Psoas muscle (tissue), 7 donors: ENCODE measurements at regions not wholly inside any gene's neighbourhood (a gene's known extent, or its start where the extent isn't known, plus 50 kb on each side); places are given as distances from the start of the nearest gene placed in this dataset.

Experiments used
- ATAC-seq, 4 donors: fragments of 200-7000 bp; cut with Tn5 transposase; one replicate each; pipeline ENCODE4 v1.9.1; 2020; ENCODE audit warnings: moderate library complexity in 3 of 4, mild to moderate bottlenecking in 2 of 4
- DNase-seq, 2 donors: peaks; one replicate each; pipeline ENCODE4 v3.0.0-alpha.2; 2020
- H3K27ac ChIP-seq: fragments of 200-600 bp; one replicate; pipeline ENCODE4 v1.8.0; 2022
- H3K27me3 ChIP-seq, 3 donors: fragments of 200-600 bp in 1 of 3; one replicate each; pipeline versions ENCODE4 v1.6.1 to v1.8.0; 2013 to 2022; ENCODE audit warnings: low read length in 2 of 3, mild to moderate bottlenecking in 2 of 3, moderate library complexity in 1 of 3; ENCODE audit not compliant: insufficient read depth in 3 of 3
- H3K36me3 ChIP-seq, 2 donors: fragments of 200-600 bp in 1 of 2; one replicate each; pipeline versions ENCODE4 v1.6.1 to v1.8.0; 2013 to 2022; ENCODE audit warnings: low read depth in 1 of 2, mild to moderate bottlenecking in 1 of 2, moderate library complexity in 1 of 2; ENCODE audit not compliant: insufficient read depth in 1 of 2
- H3K4me1 ChIP-seq: fragments of 200-600 bp; one replicate; pipeline ENCODE4 v1.8.0; 2022
- H3K4me3 ChIP-seq: fragments of 200-600 bp; one replicate; pipeline ENCODE4 v1.8.0; 2022; ENCODE audit warnings: mild to moderate bottlenecking
- H3K9me3 ChIP-seq: fragments of 200-600 bp; one replicate; pipeline ENCODE4 v1.8.0; 2022
- CTCF ChIP-seq: fragments of 200-600 bp; IDR thresholded peaks from one replicate; pipeline ENCODE4 v1.8.0; 2022; ENCODE audit warnings: antibody characterized with exemption
- WGBS, 3 donors: extraction: QIAGEN DNeasy Blood & Tissue Kit; methylation state at CpG; one replicate each; pipeline versions ENCODE4 v1.1.6 to v1.1.7; 2013; 5-methylcytosine and 5-hydroxymethylcytosine counted together
- intact Hi-C, 2 donors: fragments of 100-400 bp; cut with DNase I; formaldehyde crosslinking; loops; one replicate each; pipeline versions ENCODE4 v1.11.0 to v1.14.2; 2022
- donor health status: healthy with polysubstance abuse.
- donor health status: DM: no; HTN: no; CAD: no; lungs with moderate emphysema.
- donor health status: Bipolar disorder and iron deficiency.
- donor health status: healthy.
- donor health status: DM: yes; HTN: yes; CAD: no.
- donor health status: DM: no; HTN: no; CAD: no.
- donor health status: DM: yes; HTN: yes; CAD: no.

- ATAC-seq (no peak), DNase-seq (no peak)
- Histone ChIP-seq H3K4me3 (no peak overlapping the region), H3K27ac (no peak overlapping the region), H3K4me1 (no peaks in the 10 kb centered on the region), H3K27me3 (peaks cover 0 to 3% (median 0%) of the 10 kb centered on the region in 3 donors), H3K9me3 (no peaks in the 10 kb centered on the region), H3K36me3 (no peaks in the 10 kb centered on the region)
- intact Hi-C loops = no loop called here
- 28 to 60% (median 45%) methylated on average over 6 of the region's 6 CpGs for WGBS, 3 donors
- no peak for TF ChIP-seq CTCF
Observed at GRCh38 chr10:29083096-29083495, 205.8 kb upstream of the LYZL1 start.

GRCh38 chr10:29084681-29085307 is 204.1 kb upstream of the LYZL1 start:
- no peak for TF ChIP-seq CTCF
- no peak overlapping the region for H3K27ac ChIP-seq
- H3K4me1 ChIP-seq = no peaks in the 10 kb centered on the region
- no peak overlapping the region for H3K4me3 ChIP-seq
- H3K36me3 ChIP-seq = no peaks in the 10 kb centered on the region
- WGBS, 3 donors = 86 to 92% (median 92%) methylated on average over 8 of the region's 8 CpGs
- intact Hi-C loops = no loop called here
- H3K9me3 ChIP-seq = no peaks in the 10 kb centered on the region
- H3K27me3 ChIP-seq = peaks cover 0 to 3% (median 0%) of the 10 kb centered on the region in 3 donors
- no peak for ATAC-seq
- DNase-seq = no peak

- ATAC-seq = no peak
- DNase-seq = no peak
Observed at GRCh38 chr10:29089091-29089490, 199.8 kb upstream of the LYZL1 start.

GRCh38 chr10:29096303-29096824 is 192.5 kb upstream of the LYZL1 start:
- Histone ChIP-seq H3K36me3 (no peaks in the 10 kb centered on the region), H3K9me3 (no peaks in the 10 kb centered on the region), H3K27ac (no peak overlapping the region), H3K4me3 (no peak overlapping the region), H3K27me3 (no peaks in the 10 kb centered on the region), H3K4me1 (no peaks in the 10 kb centered on the region)
- intact Hi-C loops = no loop called here
- ATAC-seq (no peak), DNase-seq (no peak)
- no peak for TF ChIP-seq CTCF
- WGBS, 3 donors = 64 to 74% (median 71%) methylated on average over 2 of the region's 2 CpGs

More at GRCh38 chr10:29089091-29089490, 199.8 kb upstream of the LYZL1 start:
- TF ChIP-seq CTCF = no peak
- H3K4me3 ChIP-seq = no peak overlapping the region
- no peaks in the 10 kb centered on the region for H3K9me3 ChIP-seq
- no peaks in the 10 kb centered on the region for H3K36me3 ChIP-seq
- H3K27me3 ChIP-seq = peaks cover 0 to 3% (median 0%) of the 10 kb centered on the region in 3 donors
- 93 to 96% (median 95%) methylated on average over 2 of the region's 2 CpGs for WGBS, 3 donors
- intact Hi-C loops = no loop called here
- no peak overlapping the region for H3K27ac ChIP-seq
- H3K4me1 ChIP-seq = no peaks in the 10 kb centered on the region

GRCh38 chr10:29098423-29098822 is 190.4 kb upstream of the LYZL1 start:
- no peak overlapping the region for H3K27ac ChIP-seq
- H3K27me3 ChIP-seq = no peaks in the 10 kb centered on the region
- DNase-seq = no peak
- H3K9me3 ChIP-seq = no peaks in the 10 kb centered on the region
- ATAC-seq = no peak
- H3K4me3 ChIP-seq = no peak overlapping the region
- intact Hi-C loops = no loop called here
- 59 to 68% (median 59%) methylated on average over 1 of the region's 1 CpG for WGBS, 3 donors
- H3K36me3 ChIP-seq = no peaks in the 10 kb centered on the region
- H3K4me1 ChIP-seq = no peaks in the 10 kb centered on the region
- no peak for TF ChIP-seq CTCF
